Upper lobe of left lung (tissue), 6 donors: ENCODE measurements at regions not wholly inside any gene's neighbourhood (a gene's known extent, or its start where the extent isn't known, plus 50 kb on each side); places are given as distances from the start of the nearest gene placed in this dataset.

Experiments used
- ATAC-seq, 2 donors: fragments of 200-7000 bp; cut with Tn5 transposase; one replicate each; pipeline ENCODE4 v1.9.1; 2022; ENCODE audit warnings: mild to moderate bottlenecking in 2 of 2, moderate library complexity in 2 of 2; ENCODE audit not compliant: low FRiP score in 2 of 2
- DNase-seq, 2 donors: peaks; one replicate each; pipeline ENCODE4 v3.0.0-alpha.2; 2019 to 2020
- H3K27ac ChIP-seq, 4 donors: fragments of 200-600 bp; sonication (generic); one replicate each; pipeline ENCODE4 v1.5.1; 2016 to 2019
- H3K27me3 ChIP-seq, 4 donors: fragments of 200-600 bp; sonication (generic); one replicate each; pipeline ENCODE4 v1.5.1; 2017 to 2019
- H3K36me3 ChIP-seq, 4 donors: fragments of 200-600 bp; sonication (generic); one replicate each; pipeline ENCODE4 v1.5.1; 2016 to 2019
- H3K4me1 ChIP-seq, 4 donors: fragments of 200-600 bp; sonication (generic); one replicate each; pipeline ENCODE4 v1.5.1; 2018 to 2019
- H3K4me3 ChIP-seq, 4 donors: fragments of 200-600 bp; sonication (generic); one replicate each; pipeline ENCODE4 v1.5.1; 2017 to 2019; ENCODE audit warnings: mild to moderate bottlenecking in 2 of 4, moderate library complexity in 1 of 4
- H3K9me3 ChIP-seq, 4 donors: fragments of 200-600 bp; sonication (generic); one replicate each; pipeline ENCODE4 v1.5.1; 2018 to 2019
- EP300 ChIP-seq, 4 donors: sonication (generic); formaldehyde crosslinking; IDR thresholded peaks; one replicate each; pipeline ENCODE4 v1.5.1; 2017; ENCODE audit warnings: antibody characterized with exemption in 4 of 4, control low read depth in 2 of 4
- POLR2A ChIP-seq, 4 donors: fragments of 450-650 bp; IDR thresholded peaks; one replicate each; pipeline ENCODE4 v1.5.1; 2016 to 2017; ENCODE audit warnings: antibody characterized with exemption in 4 of 4, mild to moderate bottlenecking in 2 of 4
- POLR2AphosphoS5 ChIP-seq, 2 donors: sonication (generic); formaldehyde crosslinking; IDR thresholded peaks; one replicate each; pipeline ENCODE4 v1.5.1; 2017; ENCODE audit warnings: antibody characterized with exemption in 2 of 2
- WGBS, 2 donors: methylation state at CpG; one replicate each; pipeline ENCODE4 v1.1.5; 2017 to 2018; 5-methylcytosine and 5-hydroxymethylcytosine counted together
- TF ChIP-seq, protein P1 (sequence below), 6 experiments: fragments of 450-650 bp in 4 of 6; fragments of 200-600 bp in 2 of 6; sonication (generic) in 2 of 6; IDR thresholded peaks; one replicate each; pipeline ENCODE4 v1.5.1; 2016 to 2019; ENCODE audit warnings: antibody characterized with exemption in 6 of 6
- donor health status: DM: no; HTN: no; CAD: no; lungs with moderate emphysema.
- donor health status: DM: no; HTN: yes; CAD: no; lungs with severe emphysema.

DNA sequence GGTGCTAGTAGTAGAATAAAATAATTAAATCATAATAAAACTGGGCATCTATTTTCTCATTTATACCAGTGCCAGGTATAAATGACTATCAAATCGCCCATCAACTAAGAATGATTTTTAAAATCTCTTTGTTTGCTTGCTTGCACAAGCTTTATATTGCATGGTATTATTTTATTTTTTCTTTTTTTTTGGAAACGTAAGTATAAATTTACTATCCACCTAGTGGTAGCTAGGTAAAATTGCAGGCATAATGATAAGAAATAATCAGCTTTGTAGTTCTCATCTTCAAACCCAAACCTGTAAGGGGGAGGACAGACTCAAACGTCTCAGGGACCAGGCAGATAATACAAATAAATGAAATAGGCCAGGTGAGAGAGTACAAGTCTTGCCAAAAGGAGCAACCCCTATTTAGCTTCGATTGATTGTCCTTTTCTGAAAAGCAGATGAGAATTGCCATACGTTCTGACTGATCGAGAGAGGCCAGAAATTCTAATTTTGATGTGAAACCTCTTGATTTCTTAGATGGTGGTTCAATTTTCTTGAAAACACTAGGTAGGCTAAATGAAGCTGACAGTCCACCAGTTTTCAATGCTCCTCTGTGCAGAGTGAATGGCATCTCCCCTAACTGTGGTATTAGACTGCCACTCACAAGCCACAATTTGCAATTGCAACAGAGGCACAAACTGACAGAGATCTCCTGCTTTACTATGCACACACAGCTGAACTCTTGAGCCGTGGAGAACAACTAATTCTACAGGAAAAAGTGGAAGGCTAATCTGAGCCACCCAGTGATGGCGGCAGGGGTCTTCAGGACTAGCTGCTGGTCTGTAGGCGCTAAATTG is 189.3 kb downstream of the DACT1 start:
- no peak for TF ChIP-seq POLR2A (IDR thresholded peaks at IDR 0.05)
- TF ChIP-seq, protein P1, sequence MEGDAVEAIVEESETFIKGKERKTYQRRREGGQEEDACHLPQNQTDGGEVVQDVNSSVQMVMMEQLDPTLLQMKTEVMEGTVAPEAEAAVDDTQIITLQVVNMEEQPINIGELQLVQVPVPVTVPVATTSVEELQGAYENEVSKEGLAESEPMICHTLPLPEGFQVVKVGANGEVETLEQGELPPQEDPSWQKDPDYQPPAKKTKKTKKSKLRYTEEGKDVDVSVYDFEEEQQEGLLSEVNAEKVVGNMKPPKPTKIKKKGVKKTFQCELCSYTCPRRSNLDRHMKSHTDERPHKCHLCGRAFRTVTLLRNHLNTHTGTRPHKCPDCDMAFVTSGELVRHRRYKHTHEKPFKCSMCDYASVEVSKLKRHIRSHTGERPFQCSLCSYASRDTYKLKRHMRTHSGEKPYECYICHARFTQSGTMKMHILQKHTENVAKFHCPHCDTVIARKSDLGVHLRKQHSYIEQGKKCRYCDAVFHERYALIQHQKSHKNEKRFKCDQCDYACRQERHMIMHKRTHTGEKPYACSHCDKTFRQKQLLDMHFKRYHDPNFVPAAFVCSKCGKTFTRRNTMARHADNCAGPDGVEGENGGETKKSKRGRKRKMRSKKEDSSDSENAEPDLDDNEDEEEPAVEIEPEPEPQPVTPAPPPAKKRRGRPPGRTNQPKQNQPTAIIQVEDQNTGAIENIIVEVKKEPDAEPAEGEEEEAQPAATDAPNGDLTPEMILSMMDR (IDR thresholded peaks at IDR 0.05): peak in 2 of 6 experiments; percentile 12 to 26
- Histone ChIP-seq H3K36me3 (no peaks in the 10 kb centered on the region), H3K4me3 (no peak overlapping the region), H3K4me1 (peaks cover 0 to 4% (median 2%) of the 10 kb centered on the region in 4 donors), H3K27me3 (no peaks in the 10 kb centered on the region), H3K9me3 (no peaks in the 10 kb centered on the region), H3K27ac (no peak overlapping the region)
- DNase-seq (no peak), ATAC-seq (no peak)
- WGBS, 2 donors: 85 to 89% methylated on average over 9 of the region's 9 CpGs

DNA sequence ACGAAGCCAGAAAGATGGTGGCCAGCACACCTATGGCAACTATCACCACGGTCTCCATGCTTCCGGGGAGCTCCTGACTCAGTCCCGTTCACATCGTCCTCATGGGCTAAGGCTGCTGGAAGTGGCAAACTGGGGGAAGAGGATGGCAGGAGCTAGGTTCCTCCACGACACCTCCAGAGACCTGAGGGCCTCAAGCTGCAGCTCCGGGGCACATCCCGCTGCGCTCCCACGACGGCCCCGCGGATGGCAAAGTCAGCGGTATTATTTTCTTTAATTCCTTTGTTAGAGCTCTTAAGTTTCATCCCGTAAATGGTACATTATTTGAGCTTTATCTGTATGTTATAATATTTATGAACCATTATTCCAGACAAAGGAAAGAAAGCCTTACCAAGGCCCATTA is 190.5 kb downstream of the DACT1 start:
- DNase-seq: peak in 1 of 2 donors; percentile 50
- Histone ChIP-seq H3K27ac (no peak overlapping the region), H3K36me3 (no peaks in the 10 kb centered on the region), H3K4me1 (peaks cover 0 to 4% (median 2%) of the 10 kb centered on the region in 4 donors), H3K27me3 (no peaks in the 10 kb centered on the region), H3K9me3 (no peaks in the 10 kb centered on the region), H3K4me3 (no peak overlapping the region)
- no peak for ATAC-seq
- 92 to 98% methylated on average over 15 of the region's 15 CpGs for WGBS, 2 donors
- TF ChIP-seq, protein P1 (IDR thresholded peaks at IDR 0.05): no peak
- no peak for TF ChIP-seq EP300 (IDR thresholded peaks at IDR 0.05)
- TF ChIP-seq POLR2AphosphoS5 (IDR thresholded peaks at IDR 0.05): no peak
- TF ChIP-seq POLR2A (IDR thresholded peaks at IDR 0.05): no peak

DNA sequence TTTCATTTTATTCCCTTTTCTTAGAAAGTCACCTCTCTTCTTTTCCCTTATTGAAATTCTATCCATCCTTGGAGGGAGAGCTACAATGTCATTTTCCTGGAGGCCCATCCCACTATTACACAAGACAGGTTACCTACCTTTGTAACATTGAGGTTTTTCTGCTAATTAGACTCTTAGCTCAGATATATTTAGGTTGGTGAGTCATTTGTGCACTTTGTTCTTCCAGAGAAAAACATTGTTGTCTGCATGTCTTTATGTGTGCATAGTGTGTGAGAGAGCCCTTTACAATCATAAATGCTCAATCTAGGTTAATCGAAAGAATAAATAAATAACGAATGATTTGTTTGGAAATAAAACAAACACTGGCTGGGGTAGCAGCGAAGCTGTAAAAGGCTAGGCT is 191.8 kb downstream of the DACT1 start:
- no peak for ATAC-seq

DNA sequence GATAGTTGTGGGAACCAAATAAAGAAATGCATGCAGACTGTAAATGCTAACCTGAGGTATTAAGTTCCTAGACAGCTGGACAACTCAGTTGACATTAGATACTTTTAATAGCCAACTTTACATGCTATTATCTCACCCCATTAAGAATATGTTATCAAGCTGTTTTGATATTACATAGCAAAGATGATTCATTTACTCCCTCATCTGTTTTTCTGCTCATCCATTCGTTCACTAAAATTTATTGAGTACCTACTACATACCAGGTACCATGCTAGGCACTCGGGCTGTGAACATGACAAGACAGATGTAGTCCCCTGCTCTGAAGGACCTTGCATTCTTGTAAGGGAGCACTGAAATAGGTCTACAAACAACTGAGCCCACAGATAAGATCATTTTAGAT is 192.4 kb downstream of the DACT1 start:
- Histone ChIP-seq H3K27me3 (no peaks in the 10 kb centered on the region), H3K4me3 (no peak overlapping the region), H3K36me3 (no peaks in the 10 kb centered on the region), H3K9me3 (no peaks in the 10 kb centered on the region), H3K27ac (no peak overlapping the region), H3K4me1 (peaks cover 0 to 4% (median 2%) of the 10 kb centered on the region in 4 donors)
- ATAC-seq (no peak), DNase-seq (no peak)
- 77 to 85% methylated on average over 2 of the region's 2 CpGs for WGBS, 2 donors
- TF ChIP-seq, protein P1 (IDR thresholded peaks at IDR 0.05): no peak
- TF ChIP-seq EP300 (IDR thresholded peaks at IDR 0.05) (no peak), POLR2AphosphoS5 (IDR thresholded peaks at IDR 0.05) (no peak), POLR2A (IDR thresholded peaks at IDR 0.05) (no peak)

More for the DNA sequence above, 191.8 kb downstream of the DACT1 start:
- Histone ChIP-seq H3K9me3 (no peaks in the 10 kb centered on the region), H3K4me3 (no peak overlapping the region), H3K4me1 (peaks cover 0 to 4% (median 2%) of the 10 kb centered on the region in 4 donors), H3K36me3 (no peaks in the 10 kb centered on the region), H3K27me3 (no peaks in the 10 kb centered on the region), H3K27ac (no peak overlapping the region)
- no peak for DNase-seq
- TF ChIP-seq EP300 (IDR thresholded peaks at IDR 0.05) (no peak), POLR2A (IDR thresholded peaks at IDR 0.05) (no peak), POLR2AphosphoS5 (IDR thresholded peaks at IDR 0.05) (no peak)
- TF ChIP-seq, protein P1 (IDR thresholded peaks at IDR 0.05): no peak
- WGBS, 2 donors: 35 to 43% methylated on average over 3 of the region's 3 CpGs

DNA sequence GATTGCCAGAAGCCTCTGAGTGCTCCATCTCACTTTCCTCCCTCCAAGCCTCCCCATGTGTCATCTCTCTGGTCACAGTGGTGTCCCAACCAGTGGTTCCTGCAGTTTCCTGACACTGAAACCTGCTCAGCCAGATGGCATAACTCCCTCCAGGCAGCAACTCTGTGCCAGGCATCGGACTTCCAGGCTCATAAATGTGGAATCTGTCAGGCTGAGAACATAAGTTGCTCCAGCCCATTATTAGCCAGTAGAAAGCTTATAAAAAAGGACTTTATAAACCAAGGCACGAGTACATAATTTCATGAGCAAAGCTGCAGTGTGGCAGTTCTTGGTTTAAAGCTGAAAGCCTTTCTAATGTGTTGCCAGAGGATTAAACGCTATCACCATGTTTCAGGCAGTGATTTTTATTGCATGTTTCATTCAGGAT is 194.3 kb downstream of the DACT1 start:
- 65 to 70% methylated on average over 3 of the region's 3 CpGs for WGBS, 2 donors
- Histone ChIP-seq H3K36me3 (no peaks in the 10 kb centered on the region), H3K27ac (no peak overlapping the region), H3K9me3 (no peaks in the 10 kb centered on the region), H3K4me3 (no peak overlapping the region), H3K27me3 (no peaks in the 10 kb centered on the region), H3K4me1 (peaks cover 0 to 4% (median 2%) of the 10 kb centered on the region in 4 donors)
- DNase-seq (no peak), ATAC-seq (no peak)
- no peak for TF ChIP-seq POLR2A (IDR thresholded peaks at IDR 0.05)
- no peak for TF ChIP-seq POLR2AphosphoS5 (IDR thresholded peaks at IDR 0.05)
- TF ChIP-seq, protein P1 (IDR thresholded peaks at IDR 0.05): no peak
- no peak for TF ChIP-seq EP300 (IDR thresholded peaks at IDR 0.05)
